Gastroesophageal sphincter (tissue), 3 donors: ENCODE measurements at regions not wholly inside any gene's neighbourhood (a gene's known extent, or its start where the extent isn't known, plus 50 kb on each side); places are given as distances from the start of the nearest gene placed in this dataset.

Experiments used
- CTCF ChIP-seq, 4 experiments: fragments of 200-600 bp in 2 of 4; fragments of 450-650 bp in 2 of 4; sonication (generic) in 1 of 4; IDR thresholded peaks; one replicate each; pipeline ENCODE4 v1.5.1; 2017 to 2019; ENCODE audit warnings: antibody characterized with exemption in 4 of 4, mild to moderate bottlenecking in 2 of 4, moderate library complexity in 2 of 4
- EP300 ChIP-seq: sonication (generic); formaldehyde crosslinking; IDR thresholded peaks from one replicate; pipeline ENCODE4 v1.6.1; 2017; ENCODE audit warnings: antibody characterized with exemption, mild to moderate bottlenecking
- POLR2AphosphoS5 ChIP-seq: sonication (generic); formaldehyde crosslinking; IDR thresholded peaks from one replicate; pipeline ENCODE4 v1.6.1; 2017; ENCODE audit warnings: antibody characterized with exemption

GRCh38 chr12:16833376-16834015, 227.5 kb upstream of the LMO3 start:
- TF ChIP-seq CTCF (IDR thresholded peaks at IDR 0.05) (no peak), POLR2AphosphoS5 (no peak), EP300 (no peak)
